ENCODE measurements at regions not wholly inside any gene's neighbourhood (a gene's known extent, or its start where the extent isn't known, plus 50 kb on each side); places are given as distances from the start of the nearest gene placed in this dataset.

DNA sequence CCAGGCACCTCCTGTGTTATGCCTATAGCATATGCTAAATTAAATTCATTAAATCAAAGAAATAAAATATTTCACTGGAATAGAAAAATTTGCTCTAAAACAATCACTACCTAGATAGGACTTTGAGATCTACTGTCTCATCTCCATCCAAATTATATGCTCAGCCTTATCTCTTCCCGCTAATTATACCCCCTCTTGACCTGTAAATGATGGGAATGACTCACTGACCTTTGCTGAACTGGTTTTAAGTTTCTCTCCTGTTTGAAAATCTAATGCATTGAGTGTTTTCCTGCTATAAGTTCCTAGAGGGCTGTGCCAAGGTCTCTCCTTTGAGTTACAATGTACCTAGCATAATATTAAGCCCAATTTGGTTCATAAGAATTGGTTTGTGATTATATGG is 110.1 kb downstream of the BMP2 start:
- TF ChIP-seq, protein P1, sequence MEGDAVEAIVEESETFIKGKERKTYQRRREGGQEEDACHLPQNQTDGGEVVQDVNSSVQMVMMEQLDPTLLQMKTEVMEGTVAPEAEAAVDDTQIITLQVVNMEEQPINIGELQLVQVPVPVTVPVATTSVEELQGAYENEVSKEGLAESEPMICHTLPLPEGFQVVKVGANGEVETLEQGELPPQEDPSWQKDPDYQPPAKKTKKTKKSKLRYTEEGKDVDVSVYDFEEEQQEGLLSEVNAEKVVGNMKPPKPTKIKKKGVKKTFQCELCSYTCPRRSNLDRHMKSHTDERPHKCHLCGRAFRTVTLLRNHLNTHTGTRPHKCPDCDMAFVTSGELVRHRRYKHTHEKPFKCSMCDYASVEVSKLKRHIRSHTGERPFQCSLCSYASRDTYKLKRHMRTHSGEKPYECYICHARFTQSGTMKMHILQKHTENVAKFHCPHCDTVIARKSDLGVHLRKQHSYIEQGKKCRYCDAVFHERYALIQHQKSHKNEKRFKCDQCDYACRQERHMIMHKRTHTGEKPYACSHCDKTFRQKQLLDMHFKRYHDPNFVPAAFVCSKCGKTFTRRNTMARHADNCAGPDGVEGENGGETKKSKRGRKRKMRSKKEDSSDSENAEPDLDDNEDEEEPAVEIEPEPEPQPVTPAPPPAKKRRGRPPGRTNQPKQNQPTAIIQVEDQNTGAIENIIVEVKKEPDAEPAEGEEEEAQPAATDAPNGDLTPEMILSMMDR (conservative IDR thresholded peaks at IDR 0.05; ENCODE audit: low read depth, low read length) = no peak
- H3K4me3 ChIP-seq (ENCODE audit: low read length) = no peak overlapping the region
- DNase-seq (ENCODE audit: low read depth) = no peak

DNA sequence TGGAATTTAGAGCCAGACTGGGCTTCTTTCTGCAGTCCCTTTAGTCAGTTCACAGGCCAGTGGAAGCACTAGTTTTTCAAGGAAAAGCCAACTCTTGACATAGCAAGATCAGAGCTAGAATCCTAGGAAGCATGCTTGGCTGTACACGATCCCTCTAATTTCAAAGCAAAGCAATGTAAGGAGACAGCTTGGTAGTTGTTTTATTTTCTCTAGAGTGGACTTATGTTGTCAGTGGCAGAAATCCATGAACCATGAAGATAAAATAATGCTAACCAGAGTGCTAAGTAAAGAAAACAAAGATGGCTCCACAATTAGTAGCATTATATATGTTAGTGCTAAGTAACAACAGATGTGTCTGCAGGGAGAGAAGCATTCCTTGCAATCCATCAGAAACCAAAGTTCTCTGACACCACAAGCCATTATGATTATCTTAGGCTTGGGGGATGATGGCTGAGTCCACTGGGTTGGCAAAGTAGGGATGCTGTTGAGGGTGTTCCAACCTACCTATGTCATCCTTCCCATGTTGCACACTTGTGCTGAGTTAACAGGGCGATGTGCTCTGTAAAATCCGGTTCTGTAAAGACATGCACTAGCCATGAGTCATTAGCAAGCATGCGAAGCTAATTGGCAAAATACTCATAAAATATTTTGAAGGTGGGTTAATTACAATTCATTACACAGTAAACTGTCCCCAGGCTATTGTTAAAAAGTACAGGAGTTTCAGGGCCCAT is 115.2 kb downstream of the BMP2 start:
- TF ChIP-seq, protein P1 (conservative IDR thresholded peaks at IDR 0.05; ENCODE audit: low read depth, low read length) = no peak
- DNase-seq (ENCODE audit: low read depth) = peak; percentile 57
- H3K4me3 ChIP-seq (ENCODE audit: low read length) = no peak overlapping the region

DNA sequence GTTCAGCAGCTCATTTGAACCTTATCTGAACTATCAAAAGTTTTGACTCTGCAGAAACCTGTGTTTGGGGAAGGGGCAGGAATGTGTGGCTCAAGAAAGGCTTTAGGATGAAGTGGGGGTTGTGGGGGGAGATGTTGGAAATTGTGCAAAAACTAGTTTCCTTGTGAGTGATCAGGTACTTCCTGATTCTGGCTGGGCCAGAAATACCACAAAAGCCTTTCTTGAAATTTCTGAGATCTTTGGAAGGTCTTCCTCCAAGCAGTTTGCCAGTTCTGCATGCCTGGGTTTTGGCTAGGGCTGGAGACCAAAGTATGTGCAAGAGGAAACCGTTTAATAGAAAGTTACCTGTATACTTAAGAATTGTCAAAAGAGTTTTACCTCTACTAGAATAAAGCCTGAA is 116.6 kb downstream of the BMP2 start:
- TF ChIP-seq, protein P1 (conservative IDR thresholded peaks at IDR 0.05; ENCODE audit: low read depth, low read length) = no peak
- H3K4me3 ChIP-seq (ENCODE audit: low read length) = no peak overlapping the region
- no peak for DNase-seq (ENCODE audit: low read depth)

DNA sequence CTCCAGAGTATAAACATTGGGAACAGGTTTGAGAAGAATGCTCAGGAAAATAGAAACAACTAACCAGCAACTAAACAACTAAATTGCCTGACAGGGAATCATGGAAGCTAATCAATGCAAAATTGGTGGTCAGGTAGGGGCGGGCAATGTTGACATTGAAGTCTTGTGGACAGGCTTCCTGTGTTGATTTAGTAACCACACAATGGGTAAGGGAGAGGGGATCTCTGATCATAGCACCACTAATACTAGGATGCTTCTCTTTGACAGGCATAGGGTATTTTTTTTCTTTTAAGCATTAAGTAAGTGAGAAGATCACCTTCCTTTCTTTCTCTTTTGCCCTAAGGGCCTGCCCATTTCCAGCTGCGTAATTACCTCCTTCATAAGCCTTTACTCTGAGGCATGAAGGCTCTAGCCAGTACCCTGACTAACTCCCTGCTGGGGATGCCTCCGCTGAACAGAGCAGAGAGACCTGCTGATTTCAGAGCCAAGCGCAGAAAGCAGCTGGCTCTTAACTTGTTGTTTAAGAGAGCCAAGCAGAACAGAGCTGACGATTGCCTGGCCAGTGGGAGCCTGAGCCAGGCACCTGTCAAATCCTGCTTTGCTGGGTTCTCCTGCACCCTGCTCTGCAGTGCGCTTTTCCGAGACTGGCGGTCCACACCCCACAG is 118.7 kb downstream of the BMP2 start:
- peak; percentile 85 for DNase-seq (ENCODE audit: low read depth)
- TF ChIP-seq, protein P1 (conservative IDR thresholded peaks at IDR 0.05; ENCODE audit: low read depth, low read length) = no peak
- H3K4me3 ChIP-seq (ENCODE audit: low read length) = no peak overlapping the region

DNA sequence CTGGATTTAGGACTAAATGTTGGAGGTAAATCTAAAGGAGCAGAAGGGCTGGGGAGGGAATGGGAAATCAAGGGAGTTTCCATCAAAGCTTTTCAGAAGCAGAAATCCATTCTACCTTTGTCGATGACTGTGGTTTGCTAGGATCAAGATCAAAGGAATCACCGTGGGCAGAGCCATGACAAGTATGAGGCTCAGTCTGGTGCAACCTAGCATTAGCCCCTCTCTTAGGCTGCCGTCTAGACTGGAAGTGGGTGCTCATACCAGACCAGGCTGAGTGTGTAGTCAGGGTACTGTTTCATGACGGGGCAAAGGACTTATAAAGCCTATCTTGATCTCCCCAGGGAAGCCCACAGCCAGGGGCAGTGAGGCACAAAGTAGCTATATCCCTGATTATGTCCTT is 120.5 kb downstream of the BMP2 start:
- no peak overlapping the region for H3K4me3 ChIP-seq (ENCODE audit: low read length)
- no peak for DNase-seq (ENCODE audit: low read depth)
- TF ChIP-seq, protein P1 (conservative IDR thresholded peaks at IDR 0.05; ENCODE audit: low read depth, low read length) = no peak

DNA sequence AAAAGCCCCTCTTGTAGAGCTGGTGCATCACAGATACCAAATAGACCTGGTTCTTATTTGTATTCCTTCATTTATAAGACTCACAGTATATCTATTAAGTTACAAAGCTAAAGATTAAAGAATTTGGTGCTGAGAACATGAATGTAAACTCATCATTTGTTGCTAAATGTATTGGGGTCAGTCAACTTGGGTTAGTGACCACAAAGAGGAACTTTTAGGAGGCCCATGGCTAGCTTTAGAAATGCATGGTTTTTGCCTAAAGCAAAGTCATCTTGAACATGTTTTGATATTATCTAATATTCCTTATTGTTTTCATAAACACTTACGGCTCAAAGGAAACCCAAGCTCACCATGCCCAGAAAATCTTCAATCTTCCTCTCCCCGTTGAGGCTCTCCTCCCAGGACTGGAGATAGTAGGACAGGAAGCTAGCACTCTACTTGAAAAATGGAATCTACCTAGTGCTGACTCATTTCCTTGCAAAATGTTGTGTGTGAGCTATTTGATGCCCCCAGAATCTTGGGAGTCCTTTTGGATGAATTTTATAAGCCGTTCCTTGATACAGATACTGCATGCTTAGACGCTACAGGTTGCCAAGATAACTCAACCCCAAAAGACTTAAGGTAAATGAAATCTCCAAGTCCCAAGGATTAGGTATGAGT is 121.4 kb downstream of the BMP2 start:
- TF ChIP-seq, protein P1 (conservative IDR thresholded peaks at IDR 0.05; ENCODE audit: low read depth, low read length) = no peak
- DNase-seq (ENCODE audit: low read depth) = no peak
- no peak overlapping the region for H3K4me3 ChIP-seq (ENCODE audit: low read length)

All from retinal pigment epithelial cell (primary cell).